Right ventricle myocardium superior (tissue), 1 donor: ENCODE measurements at regions not wholly inside any gene's neighbourhood (a gene's known extent, or its start where the extent isn't known, plus 50 kb on each side); places are given as distances from the start of the nearest gene placed in this dataset.
"Not testable (repeated sequence)": the region's sequence is repeated elsewhere in the genome, so short reads cannot be mapped to it uniquely, and the experiment has no call there.

Source experiments
- ATAC-seq: fragments of 200-7000 bp; cut with Tn5 transposase; one replicate; pipeline ENCODE4 v1.9.1; 2020; ENCODE audit warnings: mild to moderate bottlenecking; ENCODE audit not compliant: poor library complexity
- DNase-seq: peaks from one replicate; pipeline ENCODE4 v3.0.0-alpha.2; 2020
- intact Hi-C: fragments of 100-400 bp; cut with DNase I; formaldehyde crosslinking; loops from one replicate; pipeline ENCODE4 v1.11.2; 2022
- donor health status: DM: no; HTN: yes; CAD: no; lungs with severe emphysema.

DNA sequence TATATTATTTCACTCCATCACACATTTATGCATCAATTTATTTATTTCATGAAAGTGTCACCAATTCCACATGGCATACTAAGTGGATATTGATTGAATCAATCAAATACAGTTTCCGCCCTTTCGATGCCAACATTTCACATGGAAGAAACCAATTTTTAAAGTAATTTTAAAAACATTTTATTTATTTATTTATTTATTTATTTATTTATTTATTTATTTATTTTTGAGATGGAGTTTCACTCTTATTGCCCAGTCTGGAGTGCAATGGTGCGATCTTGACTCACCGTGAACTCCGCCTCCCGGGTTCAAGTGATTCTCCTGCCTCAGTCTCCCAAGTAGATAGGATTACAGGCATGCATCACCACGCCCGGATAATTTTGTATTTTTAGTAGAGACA is 1005.0 kb upstream of the ALCAM start:
- DNase-seq, ATAC-seq, intact Hi-C loops: not testable (repeated sequence)

DNA sequence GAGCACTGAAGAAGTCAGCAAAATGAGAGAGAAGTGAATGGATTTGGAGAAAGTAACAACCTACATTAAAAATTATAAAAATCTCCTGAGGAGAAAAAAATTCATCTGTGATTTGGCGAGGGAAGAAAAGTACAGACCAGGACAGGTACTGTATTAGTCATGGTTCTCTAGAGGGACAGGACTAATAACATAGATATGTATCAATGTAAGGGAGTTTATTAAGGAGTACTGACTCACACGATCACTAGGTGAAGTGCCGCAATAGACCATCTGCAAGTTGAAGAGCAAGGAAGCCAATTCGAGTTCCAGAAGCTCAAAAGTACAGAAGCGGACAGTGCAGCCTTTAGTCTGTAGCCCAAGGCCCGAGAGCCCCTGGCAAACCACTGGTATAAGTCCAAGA is 1004.4 kb upstream of the ALCAM start:
- ATAC-seq (no peak), DNase-seq (no peak)
- intact Hi-C loops = no loop called here

DNA sequence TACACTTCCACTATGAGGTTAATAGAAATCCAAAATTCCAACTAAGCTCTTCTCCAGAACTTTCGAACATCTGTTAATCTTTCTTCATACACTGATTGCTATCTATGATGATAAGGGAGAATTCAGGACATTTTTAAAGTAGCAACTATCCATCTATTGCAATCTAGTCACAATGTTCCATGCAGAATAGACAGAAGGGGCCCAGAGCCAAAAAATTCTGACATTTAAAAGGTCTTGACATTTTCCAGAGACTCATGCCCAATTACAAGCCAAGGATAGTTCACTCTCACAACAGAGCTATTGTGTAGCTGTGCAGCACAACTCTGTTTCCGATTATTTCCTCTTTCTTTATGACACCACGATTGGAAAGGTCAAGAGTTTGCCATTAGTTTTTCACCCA is 999.7 kb upstream of the ALCAM start:
- intact Hi-C loops = no loop called here

DNA sequence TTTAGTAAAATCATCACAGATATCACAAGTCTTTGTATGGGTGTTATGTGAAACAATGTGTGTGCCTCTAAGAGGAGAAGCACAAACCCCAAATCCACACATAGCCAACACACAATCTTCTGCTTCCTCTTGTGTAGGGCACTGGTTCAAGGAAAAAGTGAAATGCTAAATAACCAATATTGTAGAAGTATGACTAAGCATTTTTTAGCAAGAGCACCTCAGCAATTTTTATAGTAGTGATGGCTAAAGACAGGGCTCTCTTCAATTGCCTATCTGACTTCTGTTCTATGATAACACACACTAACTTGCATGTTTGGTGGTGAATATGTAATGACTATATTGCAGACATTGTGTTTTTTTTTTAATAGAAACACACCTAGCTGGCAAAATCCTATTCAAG is 997.9 kb upstream of the ALCAM start:
- DNase-seq (no peak), ATAC-seq (no peak)
- intact Hi-C loops = no loop called here

More for the DNA sequence above, 999.7 kb upstream of the ALCAM start:
- ATAC-seq = peak; percentile 85
- no peak for DNase-seq

DNA sequence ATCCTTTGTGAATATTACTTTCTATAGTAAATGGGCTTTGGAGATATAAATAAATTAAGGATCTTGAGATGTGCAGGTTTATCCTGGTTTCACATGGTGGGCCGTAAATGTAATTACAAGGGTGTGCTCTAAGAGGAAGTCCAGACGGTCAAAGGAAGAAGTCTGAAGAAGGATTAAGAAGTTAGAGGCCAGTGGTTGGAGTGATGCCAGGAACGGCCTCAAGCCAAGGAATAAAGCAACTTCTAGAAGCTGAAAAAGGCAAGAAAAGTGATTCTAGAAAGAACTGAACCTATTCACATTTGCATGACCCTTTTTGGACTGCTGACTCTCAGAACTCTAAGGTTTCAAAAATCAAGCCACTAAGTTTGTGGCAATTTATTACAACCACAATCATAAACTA is 981.3 kb upstream of the ALCAM start:
- ATAC-seq (no peak), DNase-seq (peak; percentile 30)
- intact Hi-C loops = no loop called here

DNA sequence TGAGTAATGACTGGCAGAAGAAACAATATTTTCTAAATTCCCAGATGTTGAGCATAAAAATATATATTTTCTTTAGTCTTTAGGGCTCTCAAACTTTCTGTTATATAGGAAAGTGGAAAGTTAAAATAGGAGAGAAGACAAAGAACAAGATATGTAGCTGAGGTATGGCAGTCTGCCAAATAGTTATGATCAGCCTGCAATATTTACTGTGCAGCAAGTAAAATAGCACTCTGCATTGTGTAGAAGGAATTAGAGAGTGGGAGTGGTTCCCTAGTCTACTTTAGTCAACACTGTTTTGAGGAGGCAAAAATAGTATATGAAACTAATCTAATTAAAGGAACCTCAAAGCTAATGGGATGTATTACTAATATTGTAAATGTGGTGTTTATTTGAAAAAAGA is 978.1 kb upstream of the ALCAM start:
- intact Hi-C loops = no loop called here
- DNase-seq (no peak), ATAC-seq (no peak)

DNA sequence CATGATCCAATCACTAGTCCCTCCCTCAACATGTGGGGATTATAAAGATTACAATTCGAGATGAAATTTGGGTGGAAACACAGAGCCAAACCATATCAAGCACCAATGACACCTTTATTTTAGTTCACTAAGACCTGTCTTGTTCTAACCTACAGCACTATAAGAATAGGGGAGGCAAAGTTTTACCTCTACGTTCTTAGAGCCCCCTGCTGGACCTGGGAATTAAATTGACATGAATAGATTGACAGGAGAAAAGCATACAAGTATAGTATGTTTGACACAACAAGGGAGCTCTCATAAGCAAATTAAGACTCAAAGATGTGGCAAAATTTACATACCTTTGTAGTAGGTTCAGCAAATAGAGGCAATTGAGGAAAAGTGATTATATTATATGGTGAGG is 974.4 kb upstream of the ALCAM start:
- DNase-seq (no peak), ATAC-seq (no peak)
- intact Hi-C loops = no loop called here

DNA sequence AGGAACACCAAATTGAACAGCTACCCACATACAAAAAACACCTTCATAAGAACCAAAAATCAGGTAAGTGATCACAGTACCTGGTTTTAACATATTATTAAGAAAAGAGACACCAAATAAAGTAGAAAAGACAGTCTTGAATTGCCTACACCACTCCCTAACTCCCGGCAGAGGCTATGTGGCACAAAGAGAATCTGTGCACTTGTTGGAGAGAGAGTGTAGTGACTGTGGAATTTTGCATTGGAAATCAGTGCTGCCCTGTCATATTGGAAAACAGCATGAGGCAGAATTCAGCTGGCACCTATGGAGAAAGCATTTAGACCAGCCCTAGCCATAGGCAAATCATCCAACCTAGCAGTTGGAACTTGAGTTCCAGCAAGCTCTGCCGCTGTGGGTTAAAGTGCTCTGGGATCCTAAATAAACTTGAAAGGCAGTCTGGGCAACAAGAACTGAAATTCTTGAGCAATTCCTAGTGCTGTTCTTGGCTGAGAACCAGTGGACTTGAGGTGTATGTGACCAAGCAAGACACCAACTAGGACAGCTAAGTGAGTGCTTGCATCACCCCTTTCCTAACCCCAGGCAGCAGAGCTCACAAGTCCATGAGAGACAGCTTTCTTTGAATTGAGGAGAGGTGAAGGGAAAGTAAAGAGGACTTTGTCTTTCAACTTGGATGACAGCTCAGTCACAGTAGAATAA is 969.6 kb upstream of the ALCAM start:
- intact Hi-C loops = no loop called here
- no peak for DNase-seq
- no peak for ATAC-seq

DNA sequence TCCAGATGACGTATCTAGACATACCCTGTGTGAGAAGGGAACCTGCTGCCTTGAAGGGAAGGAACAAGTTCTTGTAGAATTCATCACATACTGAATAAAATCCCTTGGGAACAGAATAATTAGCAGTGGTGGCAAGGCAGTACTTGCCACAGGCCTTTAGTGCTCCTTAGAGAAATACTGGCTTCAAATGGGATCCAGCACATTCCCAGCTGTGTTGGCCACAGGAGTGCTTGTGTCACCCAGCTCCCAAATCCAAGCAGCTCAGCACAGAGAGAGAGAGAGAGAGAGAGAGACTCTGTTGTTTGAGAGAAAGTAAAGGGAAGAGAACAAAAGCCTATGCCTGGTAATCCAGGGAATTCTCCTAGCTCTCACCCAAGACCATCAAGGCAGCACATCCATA is 969.0 kb upstream of the ALCAM start:
- intact Hi-C loops = no loop called here
- ATAC-seq = no peak
- DNase-seq = no peak

DNA sequence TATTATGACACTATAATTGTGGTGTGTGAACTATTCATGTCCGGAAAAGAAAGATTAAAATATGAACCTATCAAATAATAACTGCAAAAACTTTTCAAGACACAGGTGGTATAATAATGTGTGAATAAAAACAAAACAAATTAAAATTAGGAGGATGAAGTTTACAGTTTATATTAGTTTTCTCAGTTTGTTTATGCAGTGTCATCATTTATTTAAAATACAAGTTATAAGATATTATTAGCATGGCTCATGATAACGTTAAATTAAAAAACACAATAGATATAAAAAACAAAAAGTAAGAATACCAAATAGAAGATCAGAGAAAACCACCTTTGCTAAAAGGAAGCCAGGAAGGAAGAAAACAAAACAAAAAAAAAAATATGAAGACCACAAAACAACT is 963.8 kb upstream of the ALCAM start:
- DNase-seq (no peak), ATAC-seq (no peak)
- intact Hi-C loops = no loop called here

DNA sequence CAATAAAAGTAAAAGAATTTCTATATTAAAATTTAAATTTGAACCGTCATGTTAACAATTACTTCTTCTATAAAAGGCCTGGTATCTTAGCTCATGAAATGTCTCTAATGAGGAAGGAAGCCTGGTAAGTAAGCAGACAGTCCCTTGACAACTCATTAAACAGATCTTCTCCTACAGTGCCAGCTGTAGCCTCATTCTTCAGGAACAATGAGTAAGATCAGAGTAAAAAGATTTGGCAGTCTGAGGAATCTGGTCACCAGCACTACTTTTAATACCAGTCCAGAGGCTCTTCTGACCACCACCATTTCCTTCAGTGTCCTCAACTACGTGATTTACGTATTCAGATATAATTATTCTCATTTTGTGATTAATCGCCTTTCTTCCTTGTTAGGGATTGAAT is 955.0 kb upstream of the ALCAM start:
- no peak for ATAC-seq
- no peak for DNase-seq
- intact Hi-C loops = no loop called here

DNA sequence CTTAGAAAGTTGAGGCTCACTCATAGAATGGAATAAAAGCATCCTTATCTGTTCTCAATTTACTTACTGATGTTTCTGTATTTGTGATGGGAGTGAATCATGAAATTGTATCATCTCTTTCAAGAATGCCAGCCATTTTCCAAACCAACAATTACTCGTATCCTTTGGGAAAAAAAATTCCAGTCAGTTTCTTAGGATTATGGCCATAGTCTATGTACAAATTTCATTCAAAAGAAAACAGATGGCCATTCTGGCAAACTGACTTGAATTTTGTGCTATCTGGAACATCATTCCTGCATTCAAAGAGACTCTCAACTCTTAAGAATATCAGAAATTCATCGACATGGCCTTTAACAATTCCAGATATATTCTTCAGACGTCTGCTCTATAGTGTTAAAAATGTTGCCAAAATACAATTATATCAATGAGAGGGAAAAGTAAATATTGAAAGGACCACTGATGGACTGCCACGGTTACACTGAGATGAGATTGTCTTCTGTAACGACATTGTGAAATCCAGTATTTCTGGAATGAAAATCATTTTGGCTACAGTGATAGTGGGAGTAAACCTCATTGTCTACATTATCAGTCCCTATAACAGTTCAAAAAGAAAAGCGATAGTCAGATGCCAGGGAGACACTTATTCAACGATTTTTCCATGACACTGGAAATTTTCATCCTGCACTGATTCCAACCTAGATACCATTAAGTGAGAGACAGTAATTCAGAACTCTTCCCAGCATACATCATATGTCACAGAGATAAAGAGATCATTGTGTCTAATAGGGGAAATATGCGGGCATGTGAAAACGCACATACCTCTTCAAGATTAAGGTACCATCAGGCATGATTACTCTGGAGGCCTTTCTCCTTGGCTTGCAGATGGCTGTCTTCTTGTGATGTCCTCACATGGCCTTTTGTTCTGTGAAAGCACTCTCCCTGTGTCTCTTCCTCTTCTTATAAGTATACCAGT is 953.8 kb upstream of the ALCAM start:
- intact Hi-C loops = no loop called here
- ATAC-seq (peak; percentile 55), DNase-seq (no peak)

DNA sequence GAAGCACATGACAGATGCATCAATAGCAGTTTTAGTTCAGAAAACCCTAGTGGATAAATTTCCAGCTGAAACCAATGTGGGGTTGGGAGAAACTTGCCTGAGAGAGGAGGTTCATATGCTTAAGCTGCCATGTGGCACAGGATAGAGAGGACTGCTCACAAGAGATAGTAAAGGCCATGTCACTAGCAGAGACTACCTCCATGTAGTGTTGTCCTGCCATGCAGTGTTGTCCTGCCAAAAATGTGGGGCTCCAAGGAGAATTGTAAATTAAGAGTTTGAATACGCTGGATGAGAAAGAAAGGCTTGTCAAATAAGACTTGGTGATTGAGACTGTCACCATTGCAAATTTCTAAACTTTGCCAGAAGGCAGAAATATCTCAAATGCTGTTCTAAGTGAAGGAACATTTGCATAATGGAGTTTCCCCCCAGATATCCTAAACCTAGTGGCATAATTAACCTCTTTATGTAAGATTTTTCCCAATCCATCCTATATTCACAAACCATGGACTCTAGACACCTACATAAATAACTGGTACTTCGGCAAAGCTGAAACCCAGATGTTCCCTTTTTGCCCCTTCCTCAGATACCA is 938.3 kb upstream of the ALCAM start:
- ATAC-seq (no peak), DNase-seq (no peak)
- intact Hi-C loops = no loop called here

DNA sequence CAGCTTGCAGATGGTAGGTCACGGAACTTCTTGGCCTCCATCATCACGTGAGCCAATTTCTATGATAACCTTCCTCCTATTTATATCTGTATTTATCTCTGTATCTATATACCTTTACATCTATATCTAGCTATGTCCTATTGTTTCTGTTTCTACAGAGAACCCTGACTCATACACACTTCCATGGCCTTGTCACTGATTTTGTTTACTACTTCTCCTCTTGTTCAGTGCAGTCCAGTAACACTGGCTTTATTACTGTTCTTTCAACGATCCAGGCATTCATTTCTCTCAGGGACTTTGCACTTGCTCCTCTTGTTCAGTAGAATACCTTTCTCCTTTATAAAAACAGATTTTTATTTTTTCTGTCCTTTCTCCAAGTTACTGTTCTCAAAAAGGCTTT is 937.0 kb upstream of the ALCAM start:
- intact Hi-C loops = no loop called here
- DNase-seq (no peak), ATAC-seq (no peak)

DNA sequence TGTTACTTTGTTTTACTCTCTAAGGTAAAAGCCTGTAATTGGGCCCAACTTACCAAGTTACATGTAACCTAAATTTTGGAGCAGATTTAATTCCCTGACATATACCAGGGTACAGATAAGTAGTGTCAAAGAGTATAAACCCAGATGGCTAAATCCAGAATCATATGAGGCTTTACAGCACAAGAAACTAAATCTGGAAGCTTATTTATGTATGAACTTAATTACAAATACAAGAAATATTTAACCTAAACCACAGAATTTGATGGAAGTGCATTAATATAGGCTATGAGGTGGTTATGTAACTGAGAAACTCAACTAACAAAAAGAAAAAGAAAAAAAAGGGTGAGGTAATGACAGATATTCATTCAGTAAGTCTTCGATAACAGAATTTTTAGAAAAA is 930.2 kb upstream of the ALCAM start:
- intact Hi-C loops = no loop called here
- DNase-seq = no peak
- no peak for ATAC-seq

DNA sequence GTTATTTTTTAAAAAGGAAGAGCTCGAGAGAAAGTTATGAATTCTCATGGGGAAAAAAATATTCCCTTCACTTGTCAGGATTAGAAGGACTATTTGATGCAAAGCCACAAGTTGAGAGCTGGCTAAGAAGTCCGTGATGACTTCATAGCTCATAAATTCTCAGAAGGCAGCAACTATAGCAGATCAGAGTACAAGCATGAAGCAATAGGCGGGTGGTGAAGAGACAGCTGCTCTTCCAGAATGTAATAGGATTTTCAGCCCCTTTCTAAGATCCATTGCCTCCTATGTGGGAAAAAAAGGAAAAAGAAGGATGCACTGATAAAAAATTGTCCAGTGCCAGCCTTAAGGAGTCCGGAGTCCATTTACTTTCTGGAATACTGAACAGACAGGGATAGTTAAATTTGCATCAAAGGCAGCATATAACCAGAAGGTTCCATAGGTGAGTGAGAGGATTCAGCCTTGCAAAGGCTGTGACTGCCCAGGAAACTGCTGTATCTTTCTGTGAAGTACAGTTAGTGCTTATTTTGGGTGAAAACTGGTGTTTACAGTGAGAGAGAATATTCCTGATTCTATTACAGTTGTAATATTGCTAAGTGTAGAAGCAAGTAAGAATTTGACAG is 929.5 kb upstream of the ALCAM start:
- ATAC-seq (peak; percentile 93), DNase-seq (no peak)
- intact Hi-C loops = no loop called here

DNA sequence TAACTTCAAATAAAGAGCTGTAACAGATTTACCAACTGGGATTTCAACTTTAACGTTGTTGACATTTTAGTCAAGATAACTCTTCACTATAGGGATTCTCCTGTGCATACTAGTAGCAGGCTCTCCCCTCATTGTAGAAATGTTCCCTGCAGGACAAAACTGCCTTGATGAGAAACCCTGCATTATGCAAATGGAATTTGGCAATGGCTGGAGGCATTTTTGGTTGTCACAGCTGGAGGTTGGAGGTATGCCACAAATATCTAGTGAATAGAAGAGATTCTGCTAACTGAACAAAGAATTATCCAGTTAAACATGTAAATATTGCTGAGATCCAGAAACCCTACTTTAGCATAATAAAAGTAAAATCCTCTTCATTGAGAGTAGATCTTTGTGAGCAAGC is 928.8 kb upstream of the ALCAM start:
- intact Hi-C loops = no loop called here
- peak; percentile 84 for ATAC-seq
- no peak for DNase-seq

DNA sequence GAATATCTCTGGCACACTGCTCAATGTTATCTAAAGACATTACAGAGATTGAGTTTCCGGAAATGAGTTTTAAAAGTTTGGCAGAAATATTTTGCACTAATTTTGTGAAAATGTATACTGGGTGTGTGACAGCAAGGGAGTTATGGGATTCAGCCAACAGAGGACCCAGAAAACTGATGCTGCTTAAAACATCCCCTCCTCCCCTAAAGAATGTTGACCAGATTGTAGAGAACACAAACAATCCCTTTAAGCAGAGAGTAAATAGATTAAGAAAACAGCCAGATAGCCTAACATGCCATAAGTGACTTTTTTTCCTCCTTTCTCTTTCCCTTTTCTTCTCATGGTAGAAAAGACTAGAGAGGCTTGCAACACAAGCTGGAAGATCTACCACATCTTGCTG is 928.0 kb upstream of the ALCAM start:
- ATAC-seq (peak; percentile 36), DNase-seq (no peak)
- intact Hi-C loops = no loop called here

DNA sequence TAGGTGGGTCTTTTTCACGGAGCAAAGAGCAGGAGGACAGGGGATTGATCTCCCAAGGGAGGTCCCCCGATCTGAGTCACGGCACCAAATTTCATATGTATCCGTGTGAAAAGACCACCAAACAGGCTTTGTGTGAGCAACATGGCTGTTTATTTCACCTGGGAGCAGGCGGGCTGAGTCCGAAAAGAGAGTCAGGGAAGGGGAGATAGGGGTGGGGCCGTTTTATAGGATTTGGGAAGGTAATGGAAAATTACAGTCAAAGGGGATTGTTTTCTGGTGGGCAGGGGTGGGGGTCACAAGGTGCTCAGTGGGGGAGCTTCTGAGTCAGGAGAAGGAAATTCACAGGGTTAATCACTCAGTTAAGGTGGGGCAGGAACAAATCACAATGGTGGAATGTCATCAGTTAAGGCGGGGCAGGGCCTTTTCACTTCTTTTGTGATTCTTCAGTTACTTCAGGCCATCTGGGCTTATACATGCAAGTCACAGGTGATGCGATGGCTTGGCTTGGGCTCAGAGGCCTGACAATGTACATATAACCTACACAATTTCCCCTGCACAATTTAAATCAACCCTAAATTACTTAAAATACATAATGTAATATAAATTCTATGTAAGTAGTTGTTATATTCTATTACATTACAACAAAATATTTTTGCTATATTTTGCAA is 921.3 kb upstream of the ALCAM start:
- ATAC-seq, intact Hi-C loops: not testable (repeated sequence)

More for the DNA sequence above, 921.3 kb upstream of the ALCAM start:
- not testable (repeated sequence) for DNase-seq
